ENCODE measurements at regions not wholly inside any gene's neighbourhood (a gene's known extent, or its start where the extent isn't known, plus 50 kb on each side); places are given as distances from the start of the nearest gene placed in this dataset.

DNA sequence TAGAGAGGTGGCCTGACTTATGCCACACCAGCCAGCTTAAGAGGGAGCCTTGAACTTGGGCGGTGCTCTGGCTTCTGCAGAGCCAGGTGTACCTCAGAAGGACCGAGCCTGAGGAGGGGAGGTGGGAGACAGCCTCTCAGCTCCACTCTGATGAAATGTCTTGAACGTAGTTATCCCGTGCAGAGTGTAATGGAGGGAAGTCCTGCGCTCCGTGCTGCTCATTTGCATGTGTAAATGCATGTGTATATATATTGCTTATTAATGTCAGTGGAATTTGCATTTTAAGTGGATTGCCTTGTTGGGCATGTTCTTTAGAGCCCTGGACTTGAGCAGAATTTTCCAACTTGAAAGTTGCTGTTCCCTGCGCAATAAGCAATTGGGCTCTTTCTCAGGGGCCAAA lies 264.9 kb upstream of the SDK2 start:
- TF ChIP-seq, protein P1, sequence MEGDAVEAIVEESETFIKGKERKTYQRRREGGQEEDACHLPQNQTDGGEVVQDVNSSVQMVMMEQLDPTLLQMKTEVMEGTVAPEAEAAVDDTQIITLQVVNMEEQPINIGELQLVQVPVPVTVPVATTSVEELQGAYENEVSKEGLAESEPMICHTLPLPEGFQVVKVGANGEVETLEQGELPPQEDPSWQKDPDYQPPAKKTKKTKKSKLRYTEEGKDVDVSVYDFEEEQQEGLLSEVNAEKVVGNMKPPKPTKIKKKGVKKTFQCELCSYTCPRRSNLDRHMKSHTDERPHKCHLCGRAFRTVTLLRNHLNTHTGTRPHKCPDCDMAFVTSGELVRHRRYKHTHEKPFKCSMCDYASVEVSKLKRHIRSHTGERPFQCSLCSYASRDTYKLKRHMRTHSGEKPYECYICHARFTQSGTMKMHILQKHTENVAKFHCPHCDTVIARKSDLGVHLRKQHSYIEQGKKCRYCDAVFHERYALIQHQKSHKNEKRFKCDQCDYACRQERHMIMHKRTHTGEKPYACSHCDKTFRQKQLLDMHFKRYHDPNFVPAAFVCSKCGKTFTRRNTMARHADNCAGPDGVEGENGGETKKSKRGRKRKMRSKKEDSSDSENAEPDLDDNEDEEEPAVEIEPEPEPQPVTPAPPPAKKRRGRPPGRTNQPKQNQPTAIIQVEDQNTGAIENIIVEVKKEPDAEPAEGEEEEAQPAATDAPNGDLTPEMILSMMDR (IDR thresholded peaks at IDR 0.05): no peak
- no peak for TF ChIP-seq POLR2A (IDR thresholded peaks at IDR 0.05)
